Ovary (tissue), 7 donors: ENCODE measurements at regions not wholly inside any gene's neighbourhood (a gene's known extent, or its start where the extent isn't known, plus 50 kb on each side); places are given as distances from the start of the nearest gene placed in this dataset.

Source experiments
- DNase-seq, 5 donors: peaks; one replicate each; pipeline ENCODE4 v3.0.0-alpha.2; 2019 to 2020
- H3K27ac ChIP-seq, 2 donors: fragments of 200-600 bp; one replicate each; pipeline versions ENCODE4 v1.5.1 to v1.8.0; 2019 to 2022
- H3K27me3 ChIP-seq: fragments of 200-600 bp; one replicate; pipeline ENCODE4 v1.8.0; 2022
- H3K36me3 ChIP-seq: fragments of 200-600 bp; sonication (generic); one replicate; pipeline ENCODE4 v1.5.1; 2019
- H3K4me1 ChIP-seq: one replicate; pipeline ENCODE4 v1.8.1; 2013; ENCODE audit warnings: mild to moderate bottlenecking, moderate library complexity; ENCODE audit not compliant: insufficient read depth
- H3K4me3 ChIP-seq: fragments of 200-600 bp; sonication (generic); one replicate; pipeline ENCODE4 v1.5.1; 2017
- H3K9me3 ChIP-seq, 2 donors: fragments of 200-600 bp in 1 of 2; sonication (generic) in 1 of 2; one replicate each; pipeline versions ENCODE4 v1.5.1 to v1.8.1; 2013 to 2019; ENCODE audit warnings: mild to moderate bottlenecking in 1 of 2, moderate library complexity in 1 of 2
- EP300 ChIP-seq: sonication (generic); formaldehyde crosslinking; IDR thresholded peaks from one replicate; pipeline ENCODE4 v1.6.1; 2017; ENCODE audit warnings: antibody characterized with exemption
- POLR2A ChIP-seq: fragments of 450-650 bp; IDR thresholded peaks from one replicate; pipeline ENCODE4 v1.6.1; 2017; ENCODE audit warnings: antibody characterized with exemption, mild to moderate bottlenecking, moderate library complexity
- WGBS, 3 donors: extraction: QIAGEN DNeasy Blood & Tissue Kit in 1 of 3; methylation state at CpG; one replicate each; pipeline versions ENCODE4 v1.1.5 to v1.1.7; 2013 to 2017; 5-methylcytosine and 5-hydroxymethylcytosine counted together
- intact Hi-C, 4 donors: fragments of 100-400 bp; cut with DNase I; formaldehyde crosslinking; loops; one replicate each; pipeline versions ENCODE4 v1.11.0 to v1.15.1; 2022 to 2023
- TF ChIP-seq, protein P1 (sequence below), 3 donors: fragments of 450-650 bp in 2 of 3; fragments of 200-600 bp in 1 of 3; IDR thresholded peaks; one replicate each; pipeline versions ENCODE4 v1.5.1 to v1.8.0; 2016 to 2022; ENCODE audit warnings: antibody characterized with exemption in 3 of 3, mild to moderate bottlenecking in 1 of 3
- donor health status: DM: no; HTN: no; CAD: no; lungs with moderate emphysema.
- donor health status: DM: no; HTN: no; CAD: no.
- donor health status: Bipolar disorder and iron deficiency.
- donor health status: DM: no; HTN: no; CAD: no.
- donor health status: DM: yes; HTN: yes; CAD: no.

DNA sequence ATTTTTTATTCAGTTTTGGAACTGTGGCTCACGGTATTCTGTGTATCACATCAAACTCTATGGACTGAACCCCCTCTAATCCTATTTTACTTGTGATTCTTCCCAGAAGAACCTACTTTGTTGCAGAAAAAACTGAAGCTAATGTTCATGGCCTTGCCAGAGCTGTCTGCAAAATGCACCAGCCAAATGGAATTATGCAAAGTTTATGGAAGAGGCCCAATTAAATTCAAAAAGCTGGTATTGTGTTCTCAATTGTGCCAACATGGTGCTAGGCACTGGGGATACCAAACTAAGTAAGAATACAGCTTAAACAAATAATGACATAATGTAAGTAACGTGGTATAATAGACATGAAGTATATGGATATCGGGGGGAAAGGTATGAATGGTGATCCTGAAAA, 273.8 kb upstream of the DUSP10 start:
- H3K4me1 ChIP-seq: no peaks in the 10 kb centered on the region
- H3K27ac ChIP-seq: no peak overlapping the region
- no peaks in the 10 kb centered on the region for H3K27me3 ChIP-seq
- TF ChIP-seq EP300 (no peak), POLR2A (no peak)
- TF ChIP-seq, protein P1, sequence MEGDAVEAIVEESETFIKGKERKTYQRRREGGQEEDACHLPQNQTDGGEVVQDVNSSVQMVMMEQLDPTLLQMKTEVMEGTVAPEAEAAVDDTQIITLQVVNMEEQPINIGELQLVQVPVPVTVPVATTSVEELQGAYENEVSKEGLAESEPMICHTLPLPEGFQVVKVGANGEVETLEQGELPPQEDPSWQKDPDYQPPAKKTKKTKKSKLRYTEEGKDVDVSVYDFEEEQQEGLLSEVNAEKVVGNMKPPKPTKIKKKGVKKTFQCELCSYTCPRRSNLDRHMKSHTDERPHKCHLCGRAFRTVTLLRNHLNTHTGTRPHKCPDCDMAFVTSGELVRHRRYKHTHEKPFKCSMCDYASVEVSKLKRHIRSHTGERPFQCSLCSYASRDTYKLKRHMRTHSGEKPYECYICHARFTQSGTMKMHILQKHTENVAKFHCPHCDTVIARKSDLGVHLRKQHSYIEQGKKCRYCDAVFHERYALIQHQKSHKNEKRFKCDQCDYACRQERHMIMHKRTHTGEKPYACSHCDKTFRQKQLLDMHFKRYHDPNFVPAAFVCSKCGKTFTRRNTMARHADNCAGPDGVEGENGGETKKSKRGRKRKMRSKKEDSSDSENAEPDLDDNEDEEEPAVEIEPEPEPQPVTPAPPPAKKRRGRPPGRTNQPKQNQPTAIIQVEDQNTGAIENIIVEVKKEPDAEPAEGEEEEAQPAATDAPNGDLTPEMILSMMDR (IDR thresholded peaks at IDR 0.05): no peak
- H3K36me3 ChIP-seq: no peaks in the 10 kb centered on the region
- no peak overlapping the region for H3K4me3 ChIP-seq
- DNase-seq: no peak
- intact Hi-C loops: no loop called here
- H3K9me3 ChIP-seq: no peaks in the 10 kb centered on the region
- WGBS, 3 donors: 88 to 91% (median 90%) methylated on average over 3 of the region's 3 CpGs

DNA sequence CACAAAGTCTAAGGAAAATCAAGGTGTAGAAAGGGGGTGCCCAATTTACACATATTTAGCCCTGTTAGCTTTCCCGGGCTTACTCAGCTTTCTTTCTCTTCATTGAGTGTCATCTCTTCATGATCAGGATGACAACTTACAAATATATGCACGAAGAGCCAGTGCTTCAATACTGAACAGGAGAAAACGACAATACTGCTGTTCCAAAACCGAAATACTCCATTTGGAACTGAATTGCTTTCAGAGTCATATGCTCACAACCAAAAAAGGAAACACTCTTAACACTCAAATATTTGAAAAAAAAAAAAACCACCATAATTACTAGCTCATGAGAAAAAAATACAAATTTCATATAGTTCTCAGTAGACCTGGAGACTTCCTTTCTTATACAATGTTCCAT, 272.1 kb upstream of the DUSP10 start:
- Histone ChIP-seq H3K36me3 (no peaks in the 10 kb centered on the region), H3K4me3 (no peak overlapping the region), H3K27ac (no peak overlapping the region), H3K4me1 (no peaks in the 10 kb centered on the region), H3K27me3 (no peaks in the 10 kb centered on the region), H3K9me3 (no peaks in the 10 kb centered on the region)
- DNase-seq: no peak
- 87 to 93% (median 92%) methylated on average over 4 of the region's 4 CpGs for WGBS, 3 donors
- TF ChIP-seq POLR2A (no peak), EP300 (no peak)
- TF ChIP-seq, protein P1 (IDR thresholded peaks at IDR 0.05): no peak
- intact Hi-C loops: no loop called here

DNA sequence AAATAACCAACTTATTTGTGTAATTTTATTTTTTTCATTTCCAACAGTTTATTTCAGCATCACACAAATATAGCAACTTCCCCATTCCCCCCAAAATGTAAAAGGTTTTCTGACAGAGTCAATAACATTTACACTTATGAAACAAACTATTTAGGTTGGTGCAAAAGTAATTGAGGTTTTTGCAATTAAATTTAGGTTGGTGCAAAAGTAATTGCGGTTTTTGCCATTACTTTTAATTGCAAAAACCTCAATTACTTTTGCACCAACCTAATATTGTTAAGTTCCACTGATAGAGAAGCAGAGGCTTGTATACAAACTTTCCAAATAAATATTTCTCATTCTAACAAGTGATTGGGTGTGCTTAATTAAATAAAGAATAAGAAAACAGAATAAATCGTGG, 270.9 kb upstream of the DUSP10 start:
- intact Hi-C loops: no loop called here
- Histone ChIP-seq H3K27me3 (no peaks in the 10 kb centered on the region), H3K4me1 (no peaks in the 10 kb centered on the region), H3K4me3 (no peak overlapping the region), H3K36me3 (no peaks in the 10 kb centered on the region), H3K27ac (no peak overlapping the region), H3K9me3 (no peaks in the 10 kb centered on the region)
- WGBS, 3 donors: 90 to 93% (median 92%) methylated on average over 2 of the region's 2 CpGs
- DNase-seq: no peak
- TF ChIP-seq, protein P1 (IDR thresholded peaks at IDR 0.05): no peak
- TF ChIP-seq POLR2A: no peak
- TF ChIP-seq EP300: no peak

DNA sequence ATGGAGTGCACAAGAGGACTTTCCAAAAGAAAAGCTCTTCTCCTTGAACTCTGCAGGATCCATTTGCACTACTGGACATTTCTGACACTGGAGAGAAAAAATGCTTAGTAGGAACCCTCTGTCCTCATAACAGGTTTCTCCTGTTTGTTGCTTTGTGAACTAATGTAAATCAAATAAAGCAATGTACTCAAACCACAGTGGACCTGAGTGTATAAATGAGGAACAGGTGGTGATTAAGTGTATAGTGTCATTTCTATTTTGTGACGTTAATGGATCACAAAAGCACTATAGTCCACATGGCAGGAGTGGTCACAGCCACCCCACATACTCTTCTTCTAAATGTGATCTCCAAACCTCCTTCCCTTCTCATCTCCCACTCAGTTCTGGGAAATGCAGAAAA, 268.4 kb upstream of the DUSP10 start:
- intact Hi-C loops: no loop called here
- H3K4me3 ChIP-seq: no peak overlapping the region
- H3K27me3 ChIP-seq: no peaks in the 10 kb centered on the region
- no peak overlapping the region for H3K27ac ChIP-seq
- DNase-seq: no peak
- H3K4me1 ChIP-seq: no peaks in the 10 kb centered on the region
- no peaks in the 10 kb centered on the region for H3K9me3 ChIP-seq
- 83 to 90% (median 88%) methylated on average over 1 of the region's 1 CpG for WGBS, 3 donors
- H3K36me3 ChIP-seq: no peaks in the 10 kb centered on the region
- TF ChIP-seq EP300 (no peak), POLR2A (no peak)
- TF ChIP-seq, protein P1 (IDR thresholded peaks at IDR 0.05): no peak
